ENCODE measurements at regions not wholly inside any gene's neighbourhood (a gene's known extent, or its start where the extent isn't known, plus 50 kb on each side); places are given as distances from the start of the nearest gene placed in this dataset.

- Histone ChIP-seq H4K20me1 (ENCODE audit: insufficient read depth, low read length) (no peaks in the 10 kb centered on the region), H3K4me2 (ENCODE audit: insufficient read depth, low read length) (no peak overlapping the region), H3K9me3 (ENCODE audit: low read depth, low read length) (no peaks in the 10 kb centered on the region), H3K27ac (ENCODE audit: low read depth, low read length) (no peak overlapping the region), H3K27me3 (ENCODE audit: insufficient read depth, low read length) (no peaks in the 10 kb centered on the region), H3K4me3 (ENCODE audit: insufficient read depth, low read length) (no peak overlapping the region), H3K4me1 (ENCODE audit: insufficient read depth, low read length) (no peaks in the 10 kb centered on the region), H3K79me2 (ENCODE audit: insufficient read depth, low read length) (no peaks in the 10 kb centered on the region), H2AFZ (ENCODE audit: low read length) (no peak overlapping the region), H3K36me3 (ENCODE audit: insufficient read depth, low read length) (no peaks in the 10 kb centered on the region)
- TF ChIP-seq CTCF (IDR thresholded peaks at IDR 0.05; ENCODE audit: extremely low read depth, low read depth, low read length), result no peak
- DNase-seq (ENCODE audit: insufficient read length, low spot score, missing footprints), result no peak
Measured at GRCh38 chr4:161160718-161161117, 1003.1 kb downstream of the FSTL5 start.

GRCh38 chr4:161148051-161148450, 1015.7 kb downstream of the FSTL5 start:
- H3K4me3 ChIP-seq (ENCODE audit: insufficient read depth, low read length), result no peak overlapping the region
- H3K79me2 ChIP-seq (ENCODE audit: insufficient read depth, low read length), result no peaks in the 10 kb centered on the region
- H3K4me2 ChIP-seq (ENCODE audit: insufficient read depth, low read length), result no peak overlapping the region
- H3K36me3 ChIP-seq (ENCODE audit: insufficient read depth, low read length), result no peaks in the 10 kb centered on the region
- H3K4me1 ChIP-seq (ENCODE audit: insufficient read depth, low read length), result no peaks in the 10 kb centered on the region
- H2AFZ ChIP-seq (ENCODE audit: low read length), result no peak overlapping the region
- H3K9me3 ChIP-seq (ENCODE audit: low read depth, low read length), result no peaks in the 10 kb centered on the region
- no peaks in the 10 kb centered on the region for H3K27me3 ChIP-seq (ENCODE audit: insufficient read depth, low read length)
- no peaks in the 10 kb centered on the region for H4K20me1 ChIP-seq (ENCODE audit: insufficient read depth, low read length)
- no peak for DNase-seq (ENCODE audit: insufficient read length, low spot score, missing footprints)
- TF ChIP-seq CTCF (IDR thresholded peaks at IDR 0.05; ENCODE audit: extremely low read depth, low read depth, low read length), result no peak
- no peak overlapping the region for H3K27ac ChIP-seq (ENCODE audit: low read depth, low read length)

GRCh38 chr4:161143375-161143774, 1020.4 kb downstream of the FSTL5 start:
- no peaks in the 10 kb centered on the region for H3K9me3 ChIP-seq (ENCODE audit: low read depth, low read length)
- no peak for DNase-seq (ENCODE audit: insufficient read length, low spot score, missing footprints)
- TF ChIP-seq CTCF (IDR thresholded peaks at IDR 0.05; ENCODE audit: extremely low read depth, low read depth, low read length), result no peak

GRCh38 chr4:161134795-161135194, 1029.0 kb downstream of the FSTL5 start:
- no peaks in the 10 kb centered on the region for H3K79me2 ChIP-seq (ENCODE audit: insufficient read depth, low read length)
- H3K27ac ChIP-seq (ENCODE audit: low read depth, low read length), result no peak overlapping the region

More at GRCh38 chr4:161143375-161143774, 1020.4 kb downstream of the FSTL5 start:
- Histone ChIP-seq H2AFZ (ENCODE audit: low read length) (no peak overlapping the region), H3K4me3 (ENCODE audit: insufficient read depth, low read length) (no peak overlapping the region), H3K36me3 (ENCODE audit: insufficient read depth, low read length) (no peaks in the 10 kb centered on the region), H3K4me2 (ENCODE audit: insufficient read depth, low read length) (no peak overlapping the region), H4K20me1 (ENCODE audit: insufficient read depth, low read length) (no peaks in the 10 kb centered on the region), H3K79me2 (ENCODE audit: insufficient read depth, low read length) (no peaks in the 10 kb centered on the region), H3K4me1 (ENCODE audit: insufficient read depth, low read length) (no peaks in the 10 kb centered on the region), H3K27me3 (ENCODE audit: insufficient read depth, low read length) (no peaks in the 10 kb centered on the region), H3K27ac (ENCODE audit: low read depth, low read length) (no peak overlapping the region)

More at GRCh38 chr4:161134795-161135194, 1029.0 kb downstream of the FSTL5 start:
- no peak for DNase-seq (ENCODE audit: insufficient read length, low spot score, missing footprints)
- Histone ChIP-seq H3K36me3 (ENCODE audit: insufficient read depth, low read length) (no peaks in the 10 kb centered on the region), H3K4me1 (ENCODE audit: insufficient read depth, low read length) (no peaks in the 10 kb centered on the region), H3K27me3 (ENCODE audit: insufficient read depth, low read length) (no peaks in the 10 kb centered on the region), H4K20me1 (ENCODE audit: insufficient read depth, low read length) (no peaks in the 10 kb centered on the region), H3K9me3 (ENCODE audit: low read depth, low read length) (peaks cover 4% of the 10 kb centered on the region), H3K4me3 (ENCODE audit: insufficient read depth, low read length) (no peak overlapping the region), H2AFZ (ENCODE audit: low read length) (no peak overlapping the region), H3K4me2 (ENCODE audit: insufficient read depth, low read length) (no peak overlapping the region)
- TF ChIP-seq CTCF (IDR thresholded peaks at IDR 0.05; ENCODE audit: extremely low read depth, low read depth, low read length), result no peak
